ENCODE measurements at regions not wholly inside any gene's neighbourhood (a gene's known extent, or its start where the extent isn't known, plus 50 kb on each side); places are given as distances from the start of the nearest gene placed in this dataset.
"Not testable (repeated sequence)": the region's sequence is repeated elsewhere in the genome, so short reads cannot be mapped to it uniquely, and the experiment has no call there.

DNA sequence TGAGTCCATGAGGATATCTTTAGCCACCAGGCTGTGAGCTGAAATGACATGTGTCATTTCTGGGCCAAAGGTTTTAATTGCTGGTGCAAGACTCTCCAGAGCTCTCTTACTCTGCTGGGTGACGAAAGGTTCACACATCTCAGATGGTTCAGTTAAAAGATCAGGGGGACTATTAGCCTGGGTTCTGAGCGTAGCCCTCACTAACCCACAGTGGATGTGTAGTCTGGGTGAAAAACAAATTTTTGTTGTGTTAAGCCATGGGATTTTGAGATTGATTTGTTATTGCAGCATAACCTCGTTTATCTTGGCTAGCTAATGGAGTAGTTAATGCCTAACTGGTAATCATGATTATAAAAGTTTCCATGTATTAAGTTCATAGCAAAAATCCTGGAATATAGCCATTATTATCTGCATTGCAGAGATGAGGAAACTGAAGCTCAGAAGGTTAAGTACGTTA lies 251.5 kb downstream of the RMST start:
- no peak for DNase-seq

- no peak for DNase-seq
Observed at GRCh38 chr12:97716356-97716755, 253.8 kb downstream of the RMST start.

DNA sequence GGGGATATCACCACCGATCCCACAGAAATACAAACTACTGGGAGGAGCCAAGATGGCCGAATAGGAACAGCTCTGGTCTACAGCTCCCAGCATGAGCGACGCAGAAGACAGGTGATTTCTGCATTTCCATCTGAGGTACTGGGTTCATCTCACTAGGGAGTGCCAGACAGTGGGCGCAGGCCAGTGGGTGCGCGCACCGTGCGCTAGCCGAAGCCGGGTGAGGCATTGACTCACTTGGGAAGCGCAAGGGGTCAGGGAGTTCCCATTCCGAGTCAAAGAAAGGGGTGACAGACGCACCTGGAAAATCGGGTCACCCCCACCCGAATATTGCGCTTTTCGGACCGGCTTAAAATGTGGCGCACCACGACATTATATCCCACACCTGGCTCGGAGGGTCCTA lies 261.2 kb downstream of the RMST start:
- DNase-seq = not testable (repeated sequence)

- no peak for DNase-seq
Observed at GRCh38 chr12:97745406-97746101, 282.9 kb downstream of the RMST start.

DNA sequence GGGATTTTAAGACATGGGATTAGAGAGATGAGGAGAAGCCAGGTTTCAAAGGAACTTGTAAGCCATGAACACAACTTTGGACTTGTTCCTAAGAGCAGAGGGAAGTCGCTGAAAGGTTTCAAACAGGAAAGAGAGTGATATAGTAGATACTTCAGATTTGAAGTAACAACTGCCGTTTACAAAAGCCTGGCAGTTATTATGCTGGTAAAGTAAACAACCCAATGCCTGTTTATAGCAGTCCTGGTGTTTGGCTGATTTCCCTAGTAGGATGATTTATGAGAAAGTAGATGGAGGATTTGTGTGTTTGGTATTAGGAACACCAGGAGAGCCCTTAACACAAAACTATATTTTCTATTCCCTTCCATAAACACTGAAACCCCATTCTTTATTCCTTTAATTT lies 285.7 kb downstream of the RMST start:
- DNase-seq = no peak

GRCh38 chr12:97751704-97752103 lies 289.1 kb downstream of the RMST start:
- DNase-seq = no peak

DNA sequence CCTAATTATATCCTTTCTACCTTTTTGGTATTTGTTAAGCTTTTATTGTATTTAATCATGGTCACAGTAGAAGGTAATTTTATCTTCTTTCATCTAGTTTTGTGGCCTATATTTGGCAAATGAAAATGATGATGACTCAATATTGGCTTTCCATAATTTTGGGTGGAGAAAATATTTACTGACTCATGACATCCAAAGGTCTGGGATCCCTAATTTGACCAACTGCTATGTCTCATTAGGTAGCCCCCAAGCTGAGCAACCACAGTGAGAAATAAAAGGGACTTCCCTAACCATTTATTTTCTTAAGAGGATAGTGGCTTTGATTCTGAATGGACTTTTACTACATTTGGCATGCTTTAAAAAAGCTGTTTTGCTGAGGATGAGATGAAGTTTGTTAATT lies 289.5 kb downstream of the RMST start:
- DNase-seq = no peak

GRCh38 chr12:97753332-97753731 lies 290.7 kb downstream of the RMST start:
- DNase-seq = no peak

DNA sequence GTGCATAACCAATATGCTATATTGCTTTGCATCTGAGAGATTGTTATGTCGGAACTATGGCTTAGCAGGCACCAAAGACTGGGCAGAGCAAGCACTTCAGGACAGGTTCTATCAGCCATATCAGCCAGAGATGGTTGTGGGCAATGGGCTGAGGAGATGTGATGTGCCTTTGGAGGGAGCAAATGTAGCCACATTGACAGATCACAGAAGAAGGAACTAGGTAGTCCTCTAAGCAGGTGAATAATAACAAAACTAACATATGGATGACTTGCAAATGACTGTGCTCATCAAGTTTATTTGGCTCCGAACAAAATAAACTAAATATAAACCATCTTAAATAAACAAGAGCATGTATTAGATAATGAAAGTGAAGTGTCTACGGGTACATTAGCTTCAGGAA lies 291.7 kb downstream of the RMST start:
- no peak for DNase-seq

GRCh38 chr12:97756066-97756666 lies 293.6 kb downstream of the RMST start:
- no peak for DNase-seq

DNA sequence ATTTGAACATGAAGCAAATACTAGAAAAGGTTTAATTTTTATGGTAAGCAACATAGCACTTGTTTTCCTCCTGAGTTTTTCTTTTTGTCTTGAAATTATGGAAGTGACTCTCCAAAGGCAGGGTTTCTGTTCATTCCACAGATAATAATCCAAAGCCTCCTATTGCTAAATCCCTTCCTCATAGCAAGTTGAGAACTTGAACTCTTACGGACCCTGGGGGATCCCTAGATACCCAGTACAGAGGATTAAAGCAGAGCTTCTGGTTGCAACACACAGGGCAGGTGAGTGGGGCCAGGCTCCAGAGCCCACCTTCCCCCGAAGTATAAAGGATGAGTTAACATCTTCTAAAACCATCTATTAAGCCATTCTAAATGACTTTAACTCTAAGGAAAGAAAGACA lies 294.1 kb downstream of the RMST start:
- no peak for DNase-seq

DNA sequence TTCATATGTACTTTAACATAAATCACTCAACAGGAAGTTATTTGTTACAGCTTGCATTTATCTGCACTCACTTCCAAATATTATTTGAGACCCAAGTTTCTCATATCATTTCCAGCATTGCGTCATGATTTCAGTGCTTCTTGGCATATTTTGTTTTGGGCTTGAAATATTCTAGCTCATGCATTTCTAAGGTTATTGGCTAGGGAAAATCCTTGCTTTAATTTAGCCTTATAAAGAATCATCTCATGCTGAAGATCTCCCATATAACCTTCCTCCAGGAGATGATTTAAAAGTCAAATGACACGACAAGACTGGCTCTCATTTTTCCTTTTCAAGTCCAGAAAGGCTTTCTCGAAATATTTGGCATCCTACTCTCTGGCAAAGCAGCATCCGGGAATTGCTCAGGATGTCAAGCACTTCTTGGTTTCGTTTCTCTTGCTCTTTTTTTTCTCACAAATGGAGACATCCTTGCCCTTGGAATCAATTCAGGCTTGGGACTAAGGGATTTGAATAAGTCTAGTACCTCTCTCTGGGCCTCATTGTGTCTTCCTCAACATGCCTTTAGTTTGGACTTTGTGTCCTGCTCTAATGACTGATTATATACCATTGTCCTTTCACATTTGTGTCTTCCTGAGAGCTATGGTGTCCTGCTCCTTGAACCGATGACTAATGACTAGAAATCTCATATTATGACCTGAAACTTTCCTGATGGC lies 295.0 kb downstream of the RMST start:
- DNase-seq = no peak

GRCh38 chr12:97758194-97758501 lies 295.5 kb downstream of the RMST start:
- DNase-seq = no peak

DNA sequence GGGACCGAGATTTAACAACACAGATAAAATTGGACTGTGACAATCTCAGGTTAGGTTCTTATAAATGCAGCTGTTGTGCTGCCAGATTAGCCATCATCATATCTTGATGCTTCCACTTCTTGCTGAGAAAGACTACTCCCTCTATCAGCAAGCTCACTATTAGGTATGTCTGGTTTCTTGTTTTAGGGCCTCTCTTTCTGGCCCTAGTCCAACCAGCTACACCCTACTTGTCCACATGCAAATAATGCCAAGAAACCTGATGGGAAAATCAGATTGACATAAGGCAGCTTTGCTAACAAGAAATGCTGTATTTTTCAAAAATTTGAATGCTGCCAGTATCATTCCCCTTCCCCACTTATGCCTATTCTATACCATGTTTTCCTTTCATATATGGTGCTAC lies 296.0 kb downstream of the RMST start:
- DNase-seq = no peak

- DNase-seq = no peak
Observed at GRCh38 chr12:97760601-97761000, 298.0 kb downstream of the RMST start.

DNA sequence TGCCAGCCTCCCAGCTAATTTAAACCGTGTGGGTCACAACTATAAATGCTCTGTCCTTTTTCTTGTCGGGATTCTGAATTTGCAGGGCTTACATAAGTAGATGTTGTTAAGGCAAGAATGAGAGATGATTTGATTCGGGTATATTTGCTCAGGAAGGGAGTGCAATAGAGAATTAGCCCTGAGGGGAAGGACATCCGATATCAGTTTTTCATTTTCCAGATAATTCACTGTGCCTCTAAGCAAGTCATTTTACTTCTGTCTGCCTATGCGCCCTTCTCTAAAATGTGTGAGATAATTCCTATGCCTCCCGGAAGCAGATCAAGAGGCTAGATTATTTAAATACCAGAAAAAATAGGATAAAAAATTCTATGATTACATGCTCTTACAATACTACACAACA lies 300.5 kb downstream of the RMST start:
- no peak for DNase-seq

- DNase-seq = no peak
Observed at GRCh38 chr12:97764700-97765099, 302.1 kb downstream of the RMST start.

DNA sequence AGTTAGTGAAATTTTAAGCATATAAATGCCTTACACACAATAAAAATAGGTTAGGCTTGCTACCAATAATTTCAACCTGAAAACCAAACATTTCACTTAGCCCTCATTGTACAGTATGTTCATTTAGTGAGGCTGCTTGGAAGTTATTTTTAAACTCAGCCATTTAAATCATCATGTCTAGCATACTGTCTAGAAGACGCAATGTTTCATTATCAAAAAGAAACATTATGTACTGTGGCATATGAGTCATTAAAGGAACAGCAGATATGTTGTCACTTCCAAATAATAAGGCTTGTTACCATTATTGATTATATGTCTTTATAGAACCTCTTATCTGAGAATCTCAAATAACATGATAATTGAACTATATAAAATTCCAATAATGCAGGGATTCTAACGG lies 304.7 kb downstream of the RMST start:
- no peak for DNase-seq

DNA sequence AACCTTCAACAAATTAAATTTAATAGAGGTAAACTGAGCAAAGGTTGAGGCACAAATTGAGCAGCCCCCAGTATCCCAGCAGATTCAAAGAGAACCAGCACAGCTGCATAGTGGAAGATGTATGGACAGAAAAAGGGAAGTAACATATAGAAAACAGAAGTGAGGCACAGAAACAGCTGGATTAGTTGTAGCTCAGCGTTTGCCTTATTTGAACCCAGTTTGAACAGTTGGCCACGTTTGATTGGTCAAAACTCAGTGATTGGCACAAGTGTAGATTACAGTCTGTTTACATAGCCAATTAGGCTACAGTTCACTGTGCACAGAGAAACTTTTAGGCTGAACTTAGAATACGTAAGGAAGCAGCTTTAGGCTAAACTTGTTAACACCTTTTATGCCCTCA lies 315.5 kb downstream of the RMST start:
- no peak for DNase-seq

GRCh38 chr12:97781342-97781741 lies 318.7 kb downstream of the RMST start:
- no peak for DNase-seq

DNA sequence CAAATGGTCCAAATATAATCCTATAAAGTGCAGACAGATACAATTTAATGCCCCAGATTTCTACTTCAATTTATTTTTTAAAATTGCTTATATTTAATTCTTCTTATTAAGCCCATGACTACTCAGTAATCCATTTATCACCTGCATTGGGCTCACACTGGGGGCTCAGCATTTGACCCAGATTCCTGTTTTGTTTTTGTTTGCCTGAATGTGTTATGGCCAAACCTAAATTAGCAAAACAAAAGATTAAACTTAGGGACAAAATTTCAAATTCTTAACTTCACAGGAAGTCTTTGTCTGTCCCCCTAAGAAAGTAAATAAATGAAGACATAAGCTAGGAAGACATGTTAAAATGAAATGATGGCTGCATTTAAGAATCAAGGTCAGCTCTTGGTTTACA lies 322.3 kb downstream of the RMST start:
- no peak for DNase-seq

- no peak for DNase-seq
Observed at GRCh38 chr12:97790281-97790680, 327.7 kb downstream of the RMST start.

- DNase-seq = no peak
Observed at GRCh38 chr12:97797473-97797872, 334.9 kb downstream of the RMST start.

GRCh38 chr12:97800561-97800960 lies 338.0 kb downstream of the RMST start:
- no peak for DNase-seq

Measured in NCI-H187 (cell line).